HG02870 (cell line): ENCODE measurements at regions not wholly inside any gene's neighbourhood (a gene's known extent, or its start where the extent isn't known, plus 50 kb on each side); places are given as distances from the start of the nearest gene placed in this dataset.

ENCODE experiments used
- ATAC-seq: cut with Tn5 transposase; IDR thresholded peaks from one replicate; pipeline ENCODE4 v1.9.1; 2021; ENCODE audit warnings: mild to moderate bottlenecking, moderate library complexity; ENCODE audit not compliant: unreplicated experiment

DNA sequence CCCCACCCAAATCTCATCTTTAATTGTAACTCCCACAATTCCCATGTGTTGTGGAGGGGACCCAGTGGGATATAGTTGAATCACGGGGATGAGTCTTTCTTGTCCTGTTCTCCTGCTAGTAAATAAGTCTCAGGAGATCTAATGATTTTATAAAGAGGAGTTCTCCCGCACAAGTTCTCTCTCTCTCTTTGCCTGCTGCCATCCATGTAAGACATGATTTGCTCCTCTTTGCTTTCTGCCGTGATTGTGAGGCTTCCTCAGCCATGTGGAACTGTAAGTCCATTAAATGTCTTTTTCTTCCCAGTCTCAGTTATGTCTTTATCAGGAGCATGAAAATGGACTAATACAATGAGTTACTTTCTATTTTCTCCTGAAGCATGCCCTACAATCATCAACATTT, 1158.5 kb downstream of the CDH18 start:
- no peak for ATAC-seq

DNA sequence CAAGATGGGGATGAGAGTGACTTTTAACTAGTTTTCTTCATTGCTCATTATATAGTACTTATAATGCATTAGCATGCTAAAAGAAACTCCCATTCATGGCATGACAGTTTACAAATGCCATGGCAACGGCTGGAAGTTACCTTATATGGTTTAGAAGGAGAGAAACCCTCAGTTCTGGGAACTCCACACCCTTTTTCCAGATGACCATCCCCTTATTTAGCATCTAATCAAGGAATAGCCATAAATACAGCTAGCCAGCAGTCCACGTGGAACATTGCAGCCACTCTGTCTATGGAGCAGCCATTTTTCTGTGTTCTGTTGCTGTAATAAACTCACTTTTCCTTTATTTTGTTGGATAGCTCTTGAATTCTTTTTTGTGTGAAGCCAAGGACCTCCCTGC, 1137.8 kb downstream of the CDH18 start:
- ATAC-seq, result no peak

DNA sequence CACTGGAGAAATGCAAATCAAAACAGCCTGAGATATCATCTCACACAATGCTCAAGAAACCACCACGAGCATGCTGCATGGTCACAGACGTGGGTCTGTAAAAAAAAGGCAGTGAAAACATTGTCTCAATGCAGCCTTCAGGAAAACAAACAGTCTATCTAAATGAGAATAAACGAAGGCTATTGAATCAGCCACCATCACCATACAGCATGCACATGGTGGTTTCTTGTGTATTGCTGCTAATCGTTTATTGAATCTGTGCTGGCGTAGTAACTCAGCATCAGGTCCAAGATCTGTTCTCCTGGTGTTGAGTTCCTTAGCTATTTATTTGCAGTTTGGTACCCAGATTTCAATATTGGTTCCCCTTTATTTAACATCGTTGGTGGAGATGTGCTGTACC, 1115.0 kb downstream of the CDH18 start:
- no peak for ATAC-seq

DNA sequence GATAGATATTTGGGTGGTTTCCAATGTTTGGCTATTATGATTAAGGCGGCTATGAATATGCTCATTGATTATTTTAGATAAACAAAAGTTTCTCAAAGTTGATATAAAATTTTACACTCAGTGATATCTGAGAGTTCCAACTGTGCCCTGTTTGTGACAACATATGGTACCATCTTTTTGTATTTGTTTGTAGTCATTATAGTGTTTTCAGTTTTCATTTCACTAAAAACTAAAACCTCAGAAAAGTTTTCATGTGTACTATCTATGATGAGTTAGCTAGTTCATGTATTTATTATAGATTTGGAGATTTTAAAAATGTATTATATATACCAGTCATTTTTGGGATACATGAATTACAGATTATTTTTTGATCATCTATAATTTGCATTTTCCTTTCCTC, 1111.4 kb downstream of the CDH18 start:
- ATAC-seq, result no peak

DNA sequence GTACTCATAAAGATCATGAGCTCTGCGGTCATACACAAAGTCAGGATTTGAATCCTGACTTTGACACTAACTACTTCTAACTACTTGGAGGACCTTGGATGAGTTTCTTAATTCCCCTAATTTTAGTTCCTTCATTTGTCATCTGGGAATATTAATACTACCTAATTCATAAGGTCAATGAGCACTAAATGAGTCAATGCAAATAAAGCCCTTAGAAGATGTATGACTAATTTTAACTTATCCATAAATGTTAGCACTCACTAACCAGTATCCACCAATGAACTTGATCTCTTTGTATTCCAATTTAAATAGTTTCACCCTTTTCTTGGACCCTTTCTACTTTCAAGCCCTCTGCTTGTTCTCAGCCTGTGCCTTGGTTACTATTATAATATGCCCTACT, 1106.4 kb downstream of the CDH18 start:
- ATAC-seq, result no peak

DNA sequence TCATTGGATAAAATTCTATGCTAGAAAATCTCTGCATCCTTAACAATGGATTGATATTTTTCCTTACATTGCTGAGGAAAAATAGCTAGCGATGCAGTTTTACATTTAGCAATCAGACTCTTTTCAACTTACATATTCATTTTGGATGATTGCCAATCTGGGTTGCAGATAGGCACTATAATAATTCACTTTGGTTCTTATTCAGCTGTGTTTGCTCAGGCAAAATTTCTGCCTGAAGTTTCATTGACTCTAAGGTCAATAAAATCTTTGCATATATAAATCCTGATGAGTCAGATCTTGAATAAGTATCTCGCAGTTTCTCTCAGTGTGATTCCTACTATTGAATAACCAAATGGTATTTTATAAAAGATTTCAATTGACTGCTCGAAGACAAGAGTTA, 1105.8 kb downstream of the CDH18 start:
- no peak for ATAC-seq

DNA sequence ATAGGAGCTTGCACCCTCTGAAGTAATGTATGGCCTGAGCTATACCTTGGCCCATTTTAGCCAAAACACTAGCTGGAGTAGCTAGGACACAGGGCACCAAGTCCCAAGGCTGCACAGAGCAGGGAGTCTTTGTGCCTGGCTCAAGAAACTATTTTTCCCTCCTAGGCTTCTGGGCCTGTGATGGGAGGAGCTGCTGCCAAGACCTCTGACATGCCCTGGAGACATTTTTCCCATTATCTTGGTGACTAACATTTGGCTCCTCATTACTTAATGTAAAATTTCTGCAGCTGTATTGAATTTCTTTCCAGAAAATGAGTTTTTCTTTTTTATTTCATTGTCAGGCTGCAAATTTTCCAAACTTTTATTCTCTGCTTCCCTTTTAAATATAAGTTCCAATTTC, 1099.2 kb downstream of the CDH18 start:
- no peak for ATAC-seq

DNA sequence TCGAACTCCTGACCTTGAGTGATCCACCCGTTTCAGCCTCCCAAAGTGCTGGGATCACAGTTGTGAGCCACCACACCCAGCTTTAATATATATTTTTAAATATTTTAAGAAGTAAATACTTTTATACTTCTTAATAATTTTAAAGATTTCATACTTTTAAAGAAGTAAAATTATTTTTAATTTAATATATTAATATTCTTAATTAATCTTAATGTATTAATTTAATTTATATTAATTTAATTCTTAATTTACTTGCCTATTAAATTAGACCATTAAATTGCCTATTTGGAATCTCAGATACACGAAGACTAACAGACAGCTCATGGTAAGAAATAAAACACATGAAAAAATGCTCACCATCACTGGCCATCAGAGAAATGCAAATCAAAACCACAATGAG, 1087.4 kb downstream of the CDH18 start:
- ATAC-seq, result no peak

DNA sequence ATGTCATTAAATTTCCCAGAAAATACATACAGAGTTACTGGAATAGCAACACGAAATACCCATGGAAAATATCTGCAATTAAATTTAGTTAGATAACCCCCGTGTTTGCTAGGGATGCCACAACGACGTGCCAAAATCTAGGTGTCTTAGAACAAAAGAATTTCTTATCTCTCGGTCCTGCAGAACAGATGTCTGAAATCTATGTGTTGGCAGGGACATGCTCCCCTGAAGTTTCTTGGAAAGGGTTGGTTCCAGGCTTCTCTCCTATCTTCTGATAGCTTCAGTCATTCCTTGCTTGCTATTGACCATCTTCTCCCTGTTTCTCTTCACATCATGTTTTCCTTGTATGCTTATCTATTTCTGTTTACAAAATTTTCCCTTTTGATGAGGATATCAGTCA, 1067.0 kb downstream of the CDH18 start:
- no peak for ATAC-seq

DNA sequence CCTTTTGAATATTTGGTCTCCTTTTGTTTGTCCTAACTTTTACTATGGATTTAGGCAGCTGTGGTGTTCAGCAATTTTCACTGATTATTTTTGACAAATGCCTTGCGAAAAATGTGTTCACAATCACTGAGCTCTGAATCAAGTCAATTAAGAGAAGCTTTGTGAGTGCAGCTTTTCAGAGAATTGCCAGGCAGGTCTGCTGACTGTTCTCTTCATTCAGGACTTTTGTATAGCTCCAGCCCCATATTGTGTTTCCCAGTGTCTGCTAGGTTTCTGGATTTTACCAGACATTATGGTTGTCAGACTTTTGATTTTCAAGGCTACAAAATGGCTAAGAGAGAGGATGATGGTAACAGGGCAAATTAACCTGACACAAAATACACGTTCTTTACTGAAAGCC, 1055.9 kb downstream of the CDH18 start:
- no peak for ATAC-seq

DNA sequence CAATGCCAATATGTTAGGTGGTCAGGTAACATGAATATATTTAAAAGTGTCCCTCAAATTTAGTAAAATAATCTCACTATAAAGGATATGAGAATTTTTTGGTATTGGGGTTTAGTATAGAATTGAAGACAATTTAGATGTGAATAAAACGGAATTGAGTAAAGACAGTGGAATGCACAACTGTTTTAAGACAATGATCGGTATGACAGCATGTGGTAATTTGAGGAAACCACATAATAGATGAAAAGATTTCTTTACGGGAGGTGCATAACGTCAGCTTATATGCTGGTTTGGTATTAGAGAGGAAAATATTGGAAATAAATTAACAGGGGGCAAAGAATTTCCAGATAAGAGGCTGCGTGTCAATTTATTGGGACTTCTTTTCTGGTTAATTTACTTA, 1043.2 kb downstream of the CDH18 start:
- no peak for ATAC-seq

DNA sequence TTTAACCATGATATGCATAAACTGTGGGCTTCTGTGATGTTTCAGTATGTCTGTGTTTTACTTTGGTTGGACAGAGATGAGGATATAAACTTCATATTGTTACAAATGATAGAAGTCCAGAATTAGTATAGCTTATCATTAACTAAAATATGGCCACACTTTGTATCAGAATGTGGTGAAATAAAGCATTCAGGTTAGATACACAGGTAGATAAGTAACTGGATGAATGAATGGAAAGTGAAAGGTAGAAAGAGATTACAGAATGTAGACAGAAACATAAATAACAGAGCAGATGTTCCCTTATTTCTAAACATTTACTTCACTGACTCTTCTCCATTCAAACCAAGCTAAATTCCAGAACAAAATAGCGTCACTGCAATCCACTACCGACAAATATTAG, 1033.8 kb downstream of the CDH18 start:
- ATAC-seq, result no peak

DNA sequence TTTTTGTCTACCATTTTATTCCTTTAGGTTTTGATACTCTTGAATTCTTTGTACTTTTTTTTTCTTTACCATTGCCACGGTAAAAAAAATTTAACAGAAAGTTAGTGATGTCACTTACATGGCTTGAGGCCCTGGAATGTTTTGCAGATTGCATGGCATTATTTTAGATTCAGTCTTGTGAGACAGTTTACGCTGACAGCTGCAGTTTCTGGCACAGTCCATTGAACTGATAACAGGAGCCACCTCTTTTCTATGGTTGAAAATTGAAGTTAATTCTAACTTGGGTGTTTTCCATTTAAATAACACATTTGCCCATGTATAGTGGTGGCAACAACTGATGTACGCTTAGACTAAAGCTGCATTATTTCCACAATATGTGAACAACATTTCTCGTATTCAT, 1028.5 kb downstream of the CDH18 start:
- ATAC-seq, result no peak

DNA sequence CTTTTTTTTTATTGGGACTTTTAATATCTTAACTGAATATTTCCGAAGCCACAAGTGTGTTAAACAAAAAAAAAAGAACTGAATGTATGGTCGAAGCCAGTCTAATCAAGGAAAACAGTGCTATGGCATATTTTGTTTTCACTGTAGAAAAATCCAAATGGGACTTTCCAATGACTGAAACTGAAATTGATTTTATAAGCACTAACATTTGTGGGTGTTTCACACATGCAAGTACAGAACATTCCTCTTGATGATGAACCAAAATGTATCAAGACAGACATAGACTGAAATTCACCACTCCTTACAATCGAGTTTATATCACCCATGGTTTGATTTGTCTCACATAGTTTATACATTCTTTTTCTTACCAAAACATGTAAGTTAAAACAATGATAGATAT, 1026.8 kb downstream of the CDH18 start:
- no peak for ATAC-seq

DNA sequence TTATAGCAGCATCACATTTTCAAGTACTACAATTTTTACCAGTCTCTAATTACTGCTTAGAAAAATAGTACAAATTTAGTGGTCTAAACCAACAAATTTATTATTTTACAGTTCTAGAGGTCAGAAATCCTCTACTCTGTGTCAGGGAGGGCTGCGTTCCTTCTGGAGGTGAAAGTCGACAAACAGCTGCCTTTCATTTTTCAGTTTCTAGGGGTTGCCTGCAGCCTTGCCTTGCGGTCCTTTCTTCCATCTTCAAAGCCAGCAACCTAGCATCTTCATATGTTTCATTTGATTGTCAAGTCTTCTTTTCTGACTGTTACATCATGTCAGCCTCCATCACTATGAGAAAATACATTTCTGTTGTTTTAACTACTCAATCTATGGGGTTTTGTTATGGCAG, 1022.1 kb downstream of the CDH18 start:
- ATAC-seq, result no peak

DNA sequence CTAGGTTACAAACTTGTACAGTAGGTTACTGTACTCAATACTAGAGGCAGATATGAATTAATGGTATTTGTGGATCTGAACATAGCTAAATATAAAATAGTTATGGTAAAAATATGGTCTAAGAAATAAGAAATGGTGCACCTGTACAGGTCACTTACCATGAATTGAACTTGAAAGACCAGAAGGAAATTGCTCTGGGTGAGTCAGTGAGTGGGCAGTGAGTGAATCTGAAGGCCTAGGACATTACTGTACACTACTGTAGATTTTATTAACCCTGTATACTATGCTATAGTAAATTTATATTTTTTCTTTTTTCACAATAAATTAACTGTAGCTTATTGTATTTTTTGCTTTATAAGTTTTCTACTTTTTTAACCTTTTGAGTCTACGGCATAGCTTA, 1020.4 kb downstream of the CDH18 start:
- ATAC-seq, result no peak

DNA sequence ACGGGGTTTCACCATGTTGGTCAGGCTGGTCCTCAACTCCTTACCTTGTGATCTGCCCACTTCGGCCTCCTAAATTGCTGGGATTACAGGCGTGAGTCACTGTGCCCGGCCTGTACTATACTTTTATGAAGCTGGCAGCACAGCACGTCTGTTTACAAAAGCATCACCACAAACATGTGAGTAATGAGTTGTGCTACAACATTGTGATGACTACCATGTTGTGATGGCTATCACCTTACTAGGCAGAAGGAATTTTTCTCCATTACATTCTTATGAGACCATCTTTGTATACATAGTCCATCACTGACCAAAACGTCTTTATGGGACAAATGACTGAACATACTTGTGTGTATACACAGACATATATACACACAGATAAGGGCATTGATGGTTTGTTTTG, 1019.0 kb downstream of the CDH18 start:
- no peak for ATAC-seq

DNA sequence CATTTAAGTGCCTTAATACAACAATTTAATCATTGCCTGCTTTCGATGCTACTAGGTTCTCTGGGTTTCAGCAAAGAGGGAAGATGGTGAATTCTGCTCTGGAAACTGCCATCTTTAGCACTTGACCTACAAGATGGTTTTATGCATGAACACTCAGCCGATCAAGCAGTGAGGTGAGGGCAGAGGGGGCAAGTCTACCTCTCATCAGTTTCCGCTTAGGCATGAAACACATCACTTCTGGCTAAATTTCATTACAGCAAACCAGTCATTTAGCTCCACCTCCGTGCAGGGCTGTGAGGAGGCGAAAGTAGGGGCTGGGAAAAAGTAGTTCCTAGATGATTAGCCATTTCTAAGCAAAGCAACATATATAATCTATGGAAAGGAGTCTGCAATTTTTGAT, 1018.0 kb downstream of the CDH18 start:
- no peak for ATAC-seq

DNA sequence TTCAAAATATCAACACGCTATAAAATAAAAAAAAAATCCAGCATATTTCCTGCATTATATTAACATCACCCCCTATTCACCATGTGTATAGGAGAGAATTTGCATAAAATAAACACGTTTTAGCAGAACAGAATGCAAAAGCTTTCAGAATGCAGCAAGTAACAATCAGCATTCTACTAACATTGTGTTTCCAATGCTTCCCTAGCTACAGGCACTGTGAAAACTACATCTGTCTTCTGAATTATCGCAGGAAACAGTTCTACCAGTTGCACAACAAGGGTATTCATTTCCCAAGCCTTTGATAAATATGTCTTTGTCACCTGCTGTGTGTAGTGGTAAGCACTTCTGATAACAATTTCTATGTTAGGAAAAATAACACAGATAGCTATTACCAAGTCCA, 1015.8 kb downstream of the CDH18 start:
- no peak for ATAC-seq

DNA sequence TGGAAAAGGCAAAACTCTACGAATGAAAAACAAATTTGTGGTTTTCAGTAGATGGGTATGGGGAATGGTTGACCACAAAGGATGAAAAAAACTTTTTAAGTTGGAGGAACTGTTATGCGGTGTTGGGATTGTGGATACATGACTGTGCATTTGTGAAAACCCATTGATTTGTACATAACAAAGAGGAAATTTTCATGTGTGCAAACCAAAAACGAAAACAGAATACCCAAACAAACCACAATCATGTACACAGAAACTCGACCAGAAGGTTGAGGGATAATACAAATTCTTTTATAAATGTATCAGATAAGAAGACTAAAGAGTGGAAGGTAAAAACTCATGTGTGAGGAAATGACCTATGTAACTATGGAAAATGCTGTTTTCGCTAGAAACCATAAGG, 1012.4 kb downstream of the CDH18 start:
- no peak for ATAC-seq

DNA sequence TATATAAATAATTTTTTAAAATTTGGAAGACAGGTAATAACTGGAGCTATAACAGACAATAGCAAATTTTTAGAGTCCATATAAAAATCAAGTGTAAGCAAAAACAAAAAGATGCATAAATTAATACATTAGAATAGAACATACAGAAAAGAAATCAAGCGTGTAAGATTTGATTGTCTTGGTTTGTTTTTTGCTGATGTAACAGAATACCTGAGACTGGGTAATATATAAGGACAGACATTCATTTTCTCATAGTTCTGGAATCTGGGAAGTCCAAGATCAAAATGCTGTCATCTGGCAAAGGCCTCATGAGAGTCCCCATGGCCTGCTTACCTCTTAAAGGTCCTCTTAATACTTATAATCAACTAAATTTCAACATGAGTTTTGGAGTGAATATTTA, 1010.1 kb downstream of the CDH18 start:
- ATAC-seq, result no peak

DNA sequence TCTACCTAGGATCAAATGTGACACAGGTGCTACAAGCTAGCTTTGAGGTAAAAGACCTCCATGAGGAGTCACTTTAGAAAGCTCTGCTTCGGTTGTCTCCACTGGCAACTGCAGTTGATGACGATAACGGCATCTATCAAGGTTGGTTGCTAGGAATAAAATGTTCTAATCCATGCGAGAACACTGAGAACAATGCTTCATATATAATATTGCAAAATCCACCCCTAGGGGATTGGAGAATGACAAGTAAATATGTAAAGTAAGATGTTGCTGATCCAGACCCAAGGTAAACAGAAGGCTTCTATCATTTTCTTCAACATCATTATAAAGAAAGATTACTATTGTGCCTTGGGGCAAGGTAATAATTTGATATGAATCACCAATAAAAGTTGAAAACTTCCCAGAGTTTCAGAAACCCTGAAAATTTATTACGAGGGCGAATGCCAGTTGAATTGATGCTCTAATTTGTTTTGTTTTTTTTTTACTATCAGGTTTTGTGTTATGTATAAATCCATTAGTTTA, 1003.4 kb downstream of the CDH18 start:
- ATAC-seq, result no peak

DNA sequence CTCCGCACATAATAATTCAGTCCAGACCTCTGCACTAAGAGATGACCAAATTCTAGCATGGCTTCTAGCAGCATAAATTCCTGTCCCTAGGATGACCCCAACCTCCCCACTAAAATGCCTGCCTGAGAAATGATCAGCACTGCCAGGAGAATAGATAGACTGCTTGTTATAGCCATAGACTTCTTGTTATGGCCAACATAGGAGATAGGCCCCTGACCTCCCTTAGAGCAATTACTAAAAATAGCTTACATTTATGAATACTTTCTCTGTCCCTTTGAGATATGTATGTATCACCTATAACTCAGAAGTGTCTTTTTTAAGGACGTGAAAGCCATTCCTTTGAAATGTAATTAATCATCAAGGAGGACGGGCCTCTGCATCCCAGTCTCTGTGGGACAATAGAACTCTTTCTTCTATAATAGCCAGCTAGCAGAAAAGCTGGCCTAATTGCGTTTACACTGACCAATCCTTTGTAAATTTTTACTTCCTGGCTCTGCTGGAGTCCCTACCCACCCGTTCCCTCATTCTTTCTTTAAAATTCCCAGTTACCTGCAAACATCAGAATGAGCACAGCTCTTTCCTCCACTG, 1002.7 kb downstream of the CDH18 start:
- ATAC-seq, result no peak

DNA sequence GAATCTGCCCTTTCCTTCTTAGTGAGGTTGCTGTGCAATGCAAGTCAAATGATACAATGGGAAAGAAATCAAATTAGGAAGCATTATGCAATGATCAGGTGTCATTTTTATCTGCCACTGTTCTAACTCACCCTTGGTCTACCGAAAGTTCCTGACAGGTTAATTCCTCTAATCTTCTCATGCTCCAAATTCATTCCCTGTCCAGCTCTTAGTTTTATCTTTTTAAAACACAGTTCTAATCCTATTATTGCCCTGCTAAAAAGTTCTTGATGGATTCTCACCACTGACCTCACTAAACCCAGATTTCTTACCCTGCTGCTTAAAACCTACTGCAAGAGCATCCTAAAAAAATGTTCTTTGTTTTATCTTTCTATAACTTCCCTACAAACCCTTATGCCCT, 1000.9 kb downstream of the CDH18 start:
- ATAC-seq, result no peak
